Uterus (tissue), 2 donors: ENCODE measurements at regions not wholly inside any gene's neighbourhood (a gene's known extent, or its start where the extent isn't known, plus 50 kb on each side); places are given as distances from the start of the nearest gene placed in this dataset.

Source experiments
- POLR2A ChIP-seq, 2 donors: fragments of 450-650 bp; IDR thresholded peaks; one replicate each; pipeline ENCODE4 v1.6.1; 2016; ENCODE audit warnings: antibody characterized with exemption in 2 of 2, mild to moderate bottlenecking in 1 of 2, moderate library complexity in 1 of 2
- TF ChIP-seq, protein P1 (sequence below), 4 experiments: fragments of 200-600 bp in 2 of 4; fragments of 450-650 bp in 2 of 4; sonication (generic) in 2 of 4; IDR thresholded peaks; one replicate each; pipeline ENCODE4 v1.5.1; 2016 to 2019; ENCODE audit warnings: antibody characterized with exemption in 4 of 4, mild to moderate bottlenecking in 2 of 4, moderate library complexity in 1 of 4

DNA sequence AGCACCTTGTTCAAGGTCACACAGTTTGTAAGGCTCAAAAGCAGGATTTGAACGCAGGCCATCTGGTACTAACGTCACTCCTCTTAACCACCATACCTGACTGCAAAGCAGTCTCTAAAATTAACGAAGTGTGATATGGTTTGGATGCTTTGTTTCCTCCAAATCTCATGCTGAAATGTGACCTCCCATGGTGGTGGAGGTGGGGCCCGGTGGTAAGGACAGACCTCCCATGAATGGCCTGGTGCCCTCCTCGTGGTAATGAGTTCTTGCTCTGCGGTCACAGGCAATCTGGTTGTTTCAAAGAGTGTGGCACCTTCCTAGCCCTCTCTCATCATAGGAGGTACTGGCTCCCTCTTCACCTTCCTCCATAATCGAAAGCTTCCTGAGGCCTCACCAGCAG lies 102.2 kb upstream of the BCL2L14 start:
- TF ChIP-seq, protein P1, sequence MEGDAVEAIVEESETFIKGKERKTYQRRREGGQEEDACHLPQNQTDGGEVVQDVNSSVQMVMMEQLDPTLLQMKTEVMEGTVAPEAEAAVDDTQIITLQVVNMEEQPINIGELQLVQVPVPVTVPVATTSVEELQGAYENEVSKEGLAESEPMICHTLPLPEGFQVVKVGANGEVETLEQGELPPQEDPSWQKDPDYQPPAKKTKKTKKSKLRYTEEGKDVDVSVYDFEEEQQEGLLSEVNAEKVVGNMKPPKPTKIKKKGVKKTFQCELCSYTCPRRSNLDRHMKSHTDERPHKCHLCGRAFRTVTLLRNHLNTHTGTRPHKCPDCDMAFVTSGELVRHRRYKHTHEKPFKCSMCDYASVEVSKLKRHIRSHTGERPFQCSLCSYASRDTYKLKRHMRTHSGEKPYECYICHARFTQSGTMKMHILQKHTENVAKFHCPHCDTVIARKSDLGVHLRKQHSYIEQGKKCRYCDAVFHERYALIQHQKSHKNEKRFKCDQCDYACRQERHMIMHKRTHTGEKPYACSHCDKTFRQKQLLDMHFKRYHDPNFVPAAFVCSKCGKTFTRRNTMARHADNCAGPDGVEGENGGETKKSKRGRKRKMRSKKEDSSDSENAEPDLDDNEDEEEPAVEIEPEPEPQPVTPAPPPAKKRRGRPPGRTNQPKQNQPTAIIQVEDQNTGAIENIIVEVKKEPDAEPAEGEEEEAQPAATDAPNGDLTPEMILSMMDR (IDR thresholded peaks at IDR 0.05), result no peak
- no peak for TF ChIP-seq POLR2A (IDR thresholded peaks at IDR 0.05)
